Endothelial cell of umbilical vein (primary cell): ENCODE measurements at regions not wholly inside any gene's neighbourhood (a gene's known extent, or its start where the extent isn't known, plus 50 kb on each side); places are given as distances from the start of the nearest gene placed in this dataset.

Experiments
- BruUV-seq: library from RNA; stranded (reverse); fragments of 400-500 nt; replicated peaks from 2 replicates; lab custom pipeline; 2021; lab: Mats Ljungman, UMichigan
- CTCF ChIA-PET: fragments of 300-600, 350-600 bp; sonication (Branson Sonifier 250); formaldehyde crosslinking; loops from one replicate; lab custom pipeline; 2021; ENCODE audit warnings: antibody characterized with exemption, inconsistent platforms; lab: Charles Lee
- POLR2A ChIA-PET: fragments of 300-600, 350-600 bp; sonication (Branson Sonifier 250); formaldehyde crosslinking; loops from one replicate; lab custom pipeline; 2021; ENCODE audit warnings: antibody characterized with exemption, inconsistent platforms; lab: Charles Lee
- DNase-seq: peaks from one replicate; pipeline ENCODE4 v3.0.0-alpha.2; 2011; ENCODE audit warnings: low read depth, low spot score
- FAIRE-seq: peaks from 2 replicates; lab custom pipeline; 2011; peaks lifted over from hg19 to GRCh38; lab: Jason Lieb, UNC
- H2AFZ ChIP-seq: 2 replicates; pipeline ENCODE4 v1.6.0; 2012; ENCODE audit warnings: low read depth, low read length, control low read depth, inconsistent platforms
- H3K27ac ChIP-seq: 2 replicates; pipeline ENCODE4 v1.5.1; 2011; ENCODE audit warnings: low read depth, mild to moderate bottlenecking, control low read depth, low read length, moderate library complexity; ENCODE audit not compliant: insufficient read depth
- H3K27me3 ChIP-seq, 2 experiments: 2 replicates each; pipeline versions ENCODE4 v1.6.0 to v1.6.1; 2011; ENCODE audit warnings: low read length in 2 of 2, mixed read lengths in 1 of 2; ENCODE audit not compliant: control insufficient read depth in 2 of 2, insufficient read depth in 2 of 2
- H3K36me3 ChIP-seq, 2 experiments: 2 replicates in 1 of 2; 3 replicates in 1 of 2; pipeline ENCODE4 v1.5.1; 2011; ENCODE audit warnings: low read length in 2 of 2, mild to moderate bottlenecking in 1 of 2, moderate library complexity in 1 of 2; ENCODE audit not compliant: control insufficient read depth in 2 of 2, insufficient read depth in 2 of 2; ENCODE audit errors: extremely low read depth in 1 of 2
- H3K4me1 ChIP-seq: 3 replicates; pipeline ENCODE4 v1.5.1; 2011; ENCODE audit warnings: mild to moderate bottlenecking, low read length; ENCODE audit not compliant: control insufficient read depth, insufficient read depth; ENCODE audit errors: extremely low read depth
- H3K4me2 ChIP-seq: 2 replicates; pipeline ENCODE4 v1.6.1; 2011; ENCODE audit warnings: low read length, control low read depth, mixed read lengths; ENCODE audit not compliant: insufficient read depth
- H3K4me3 ChIP-seq, 3 experiments: fragments of 200-600 bp in 1 of 3; sonication (generic), shearing (Covaris generic) in 1 of 3; replicated peaks in 1 of 3; 2 replicates each; pipeline ENCODE4 v1.5.1; 2011 to 2016; ENCODE audit warnings: control low read depth in 3 of 3, low read length in 3 of 3, mild to moderate bottlenecking in 2 of 3, inconsistent platforms in 1 of 3, low read depth in 1 of 3, moderate library complexity in 1 of 3; ENCODE audit not compliant: insufficient read depth in 1 of 3
- H3K79me2 ChIP-seq: 2 replicates; pipeline ENCODE4 v1.6.0; 2012; ENCODE audit warnings: low read length, inconsistent platforms; ENCODE audit not compliant: control insufficient read depth, insufficient read depth
- H3K9ac ChIP-seq: replicated peaks from 2 replicates; pipeline ENCODE3; 2011; ENCODE audit warnings: low read length, control low read depth; ENCODE audit not compliant: insufficient read depth; ENCODE audit errors: extremely low read depth
- H3K9me1 ChIP-seq: replicated peaks from 3 replicates; pipeline ENCODE4 v1.6.0; 2011; ENCODE audit warnings: mild to moderate bottlenecking, low read length; ENCODE audit not compliant: control insufficient read depth, insufficient read depth; ENCODE audit errors: extremely low read depth
- H3K9me3 ChIP-seq: replicated peaks from 2 replicates; pipeline ENCODE4 v1.5.1; 2012; ENCODE audit warnings: low read length, inconsistent platforms; ENCODE audit not compliant: control insufficient read depth, insufficient read depth
- H4K20me1 ChIP-seq: replicated peaks from 2 replicates; pipeline ENCODE3; 2011; ENCODE audit warnings: mild to moderate bottlenecking, low read length; ENCODE audit not compliant: control insufficient read depth, insufficient read depth; ENCODE audit errors: extremely low read depth
- CTCF ChIP-seq, 2 donors: IDR thresholded peaks; 1 replicate in 1 of 2; 2 replicates in 1 of 2; pipeline ENCODE4 v1.5.1; 2011; ENCODE audit warnings: low read length in 2 of 2, mild to moderate bottlenecking in 2 of 2, moderate library complexity in 2 of 2, control low read depth in 1 of 2, inconsistent platforms in 1 of 2, low read depth in 1 of 2; ENCODE audit not compliant: insufficient read depth in 1 of 2; ENCODE audit errors: extremely low read depth in 1 of 2
- EZH2 ChIP-seq: IDR thresholded peaks from 2 replicates; pipeline ENCODE4 v1.6.1; 2012; ENCODE audit warnings: borderline replicate concordance, low read depth, mild to moderate bottlenecking, moderate library complexity, low read length, inconsistent platforms; ENCODE audit not compliant: severe bottlenecking
- FOS ChIP-seq: IDR thresholded peaks from 2 replicates; pipeline ENCODE4 v1.6.1; 2011; ENCODE audit warnings: mild to moderate bottlenecking, low read length, moderate library complexity, borderline replicate concordance; ENCODE audit not compliant: insufficient read depth
- GATA2 ChIP-seq: IDR thresholded peaks from 2 replicates; pipeline ENCODE4 v1.7.0; 2011; ENCODE audit warnings: low read depth, mild to moderate bottlenecking, moderate library complexity, mixed read lengths, low read length; ENCODE audit not compliant: insufficient read length, insufficient read depth
- JUN ChIP-seq: IDR thresholded peaks from 2 replicates; pipeline ENCODE4 v1.6.1; 2011; ENCODE audit warnings: borderline replicate concordance, low read depth; ENCODE audit not compliant: insufficient read length, insufficient read depth
- MAX ChIP-seq: IDR thresholded peaks from 2 replicates; pipeline ENCODE4 v1.6.1; 2011; ENCODE audit not compliant: insufficient read depth, insufficient read length
- MYC ChIP-seq: IDR thresholded peaks from one replicate; pipeline ENCODE4 v1.6.1; 2011; ENCODE audit warnings: mild to moderate bottlenecking, low read depth, low read length
- POLR2A ChIP-seq: IDR thresholded peaks from 2 replicates; pipeline ENCODE4 v1.6.1; 2012; ENCODE audit warnings: low read depth, mild to moderate bottlenecking, control low read depth, low read length
- POLR2AphosphoS5 ChIP-seq: IDR thresholded peaks from 2 replicates; pipeline ENCODE4 v1.6.1; 2012; ENCODE audit warnings: low read depth, mild to moderate bottlenecking, control low read depth, low read length, moderate library complexity; ENCODE audit not compliant: insufficient read depth
- dilution Hi-C: fragments of 300-500 bp; cut with MboI; formaldehyde crosslinking; loops from one replicate; pipeline ENCODE4 v1.15.0; 2019; ENCODE audit warnings: low sequenced_read_pairs; ENCODE audit not compliant: extremely low pct_ligation_motif_present
- intact Hi-C: fragments of 100-400 bp; cut with micrococcal nuclease; formaldehyde crosslinking; loops from one replicate; pipeline ENCODE4 v1.10.0; 2022

GRCh38 chr2:79434362-79434761, 78.5 kb upstream of the CTNNA2 start:
- FAIRE-seq: no peak
- H3K36me3 ChIP-seq: no peaks in the 10 kb centered on the region
- no peaks in the 10 kb centered on the region for H3K79me2 ChIP-seq
- no peak overlapping the region for H3K4me3 ChIP-seq
- peaks cover 4% of the 10 kb centered on the region for H3K9me3 ChIP-seq
- DNase-seq: no peak
- no peak overlapping the region for H3K9ac ChIP-seq
- dilution Hi-C loops (no loop called here), intact Hi-C loops (no loop called here)
- H3K4me2 ChIP-seq: no peak overlapping the region
- ChIA-PET CTCF (no interaction called here), POLR2A (no interaction called here)
- no peak overlapping the region for H3K27ac ChIP-seq
- no TSS peak for BruUV-seq
- H4K20me1 ChIP-seq: no peaks in the 10 kb centered on the region
- TF ChIP-seq MYC (no peak), POLR2AphosphoS5 (no peak), POLR2A (no peak), JUN (no peak), MAX (no peak), EZH2 (no peak), FOS (no peak), CTCF (IDR thresholded peaks at IDR 0.05; ENCODE audit: extremely low read depth in 1 of 2, insufficient read depth in 1 of 2, low read depth in 1 of 2, low read length in 2 of 2) (no peak), GATA2 (no peak)
- no peaks in the 10 kb centered on the region for H3K4me1 ChIP-seq
- no peaks in the 10 kb centered on the region for H3K27me3 ChIP-seq
- H3K9me1 ChIP-seq: no peaks in the 10 kb centered on the region
- H2AFZ ChIP-seq: no peak overlapping the region
